ENCODE measurements at regions not wholly inside any gene's neighbourhood (a gene's known extent, or its start where the extent isn't known, plus 50 kb on each side); places are given as distances from the start of the nearest gene placed in this dataset.

GRCh38 chr4:175070444-175070843, 152.3 kb downstream of the ADAM29 start:
- TF ChIP-seq CTCF (IDR thresholded peaks at IDR 0.05), result no peak
- no peak for TF ChIP-seq POLR2AphosphoS5 (IDR thresholded peaks at IDR 0.05)
- no peak for TF ChIP-seq POLR2A (IDR thresholded peaks at IDR 0.05)

All from upper lobe of left lung (tissue), 4 donors.